ENCODE measurements at regions not wholly inside any gene's neighbourhood (a gene's known extent, or its start where the extent isn't known, plus 50 kb on each side); places are given as distances from the start of the nearest gene placed in this dataset.
A peak's percentile ranks its signal among the peaks of the same experiment; 100 is the strongest.

GRCh38 chr6:33966536-33966935 is 162.7 kb upstream of the MLN start:
- no peaks in the 10 kb centered on the region for H3K23me2 ChIP-seq (ENCODE audit: insufficient read length, low read depth, low read length, poor library complexity, severe bottlenecking)
- no peaks in the 10 kb centered on the region for H3K79me2 ChIP-seq (ENCODE audit: insufficient read depth, low read length)
- Mint-ChIP-seq H3K27ac (no peak overlapping the region), H3K36me3 (ENCODE audit: insufficient read depth in 1 of 3, low read depth in 3 of 3) (no peaks in the 10 kb centered on the region), H3K9me3 (peaks cover 0 to 6% of the 10 kb centered on the region in 2 experiments; a peak in 3 of 5 replicates), H3K27me3 (ENCODE audit: low read depth) (peaks cover 14% of the 10 kb centered on the region), H3K4me3 (no peak overlapping the region; a peak in 1 of 5 replicates), H3K4me1 (peaks cover 0 to 3% of the 10 kb centered on the region in 2 experiments; a peak in 1 of 4 replicates)
- no peak overlapping the region for H3K4me2 ChIP-seq (ENCODE audit: insufficient read depth, insufficient read length, low read length)
- H4K20me1 ChIP-seq (ENCODE audit: control insufficient read depth, insufficient read depth, insufficient read length): no peaks in the 10 kb centered on the region
- no peak overlapping the region for H3T11ph ChIP-seq (ENCODE audit: low read length)
- H2BK120ac ChIP-seq (ENCODE audit: low read depth, low read length, poor library complexity, severe bottlenecking): no peak overlapping the region
- no peak overlapping the region for H3K18ac ChIP-seq (ENCODE audit: insufficient read length, low read depth, low read length)
- H3K27me3 ChIP-seq (ENCODE audit: insufficient read depth, low read length): no peaks in the 10 kb centered on the region
- no peak overlapping the region for H2AK5ac ChIP-seq (ENCODE audit: insufficient read length, low read length)
- H2BK20ac ChIP-seq (ENCODE audit: low read depth, low read length, poor library complexity, severe bottlenecking): no peak overlapping the region
- H2BK5ac ChIP-seq (ENCODE audit: insufficient read length, low read length): no peak overlapping the region
- no peak overlapping the region for H4K91ac ChIP-seq (ENCODE audit: insufficient read length, low read depth, low read length)
- no peak overlapping the region for H4K5ac ChIP-seq (ENCODE audit: insufficient read length, low read depth, low read length)
- H4K8ac ChIP-seq (replicated peaks; ENCODE audit: insufficient read length, low read depth, low read length): no peak overlapping the region
- H3K4me1 ChIP-seq (ENCODE audit: insufficient read depth, low read length): no peaks in the 10 kb centered on the region; the same call in 1 of the 2 replicates
- no peak overlapping the region for H2AFZ ChIP-seq (ENCODE audit: low read length)
- no peak overlapping the region for H3K27ac ChIP-seq (ENCODE audit: insufficient read length, low read depth, low read length)
- no peak overlapping the region for H3K4ac ChIP-seq (ENCODE audit: low read depth, low read length)
- no peak overlapping the region for H2BK15ac ChIP-seq (ENCODE audit: low read depth, low read length)
- TF ChIP-seq CTCF (conservative IDR thresholded peaks at IDR 0.05): no peak
- H3K9me3 ChIP-seq (ENCODE audit: control insufficient read depth, low read depth, low read length): no peaks in the 10 kb centered on the region
- H3K79me1 ChIP-seq (ENCODE audit: insufficient read depth, low read depth, low read length, poor library complexity, severe bottlenecking): no peaks in the 10 kb centered on the region
- peak; percentile 10 for DNase-seq
- H2BK12ac ChIP-seq (ENCODE audit: insufficient read length, low read depth, low read length): no peak overlapping the region
- no peak overlapping the region for H3K23ac ChIP-seq (ENCODE audit: insufficient read length, low read depth, low read length)
- H3K9ac ChIP-seq (ENCODE audit: extremely low read depth, insufficient read length, low read length): no peak overlapping the region
- H3K56ac ChIP-seq (ENCODE audit: insufficient read length, low read depth, low read length): no peak overlapping the region
- H3K14ac ChIP-seq (ENCODE audit: insufficient read depth, low read length): no peak overlapping the region
- WGBS (ENCODE audit: extremely low coverage, insufficient read length, low lambda C conversion rate): no CpG with 5 or more reads among the region's 2 CpGs

Data from H9 (cell line).